H1 (cell line): ENCODE measurements at regions not wholly inside any gene's neighbourhood (a gene's known extent, or its start where the extent isn't known, plus 50 kb on each side); places are given as distances from the start of the nearest gene placed in this dataset.

Source experiments
- CTCF ChIA-PET: fragments of 300-600 bp; sonication (Branson Sonifier 250); formaldehyde crosslinking; loops from one replicate; lab custom pipeline; 2021; ENCODE audit not compliant: partially characterized antibody; lab: Charles Lee
- POLR2A ChIA-PET: fragments of 300-600 bp; sonication (Branson Sonifier 250); formaldehyde crosslinking; loops from one replicate; lab custom pipeline; 2021; ENCODE audit warnings: inconsistent platforms; ENCODE audit not compliant: partially characterized antibody; lab: Charles Lee
- DNase-seq, 2 experiments: peaks; one replicate each; pipeline versions ENCODE4 v3.0.0 to v3.0.0-alpha.2; 2010 to 2022; ENCODE audit warnings: low spot score in 2 of 2, low read depth in 1 of 2, mixed read lengths in 1 of 2
- FAIRE-seq: peaks from 2 replicates; lab custom pipeline; 2011; peaks lifted over from hg19 to GRCh38; lab: Jason Lieb, UNC
- H2AFZ ChIP-seq: 2 replicates; pipeline ENCODE4 v1.8.1; 2012; ENCODE audit warnings: low read length, inconsistent platforms
- H2AK5ac ChIP-seq: 2 replicates; pipeline ENCODE4 v1.6.1; 2013; ENCODE audit warnings: low read depth, low read length
- H2BK120ac ChIP-seq: replicated peaks from 2 replicates; pipeline ENCODE3; 2013; ENCODE audit warnings: low read depth, low read length, inconsistent platforms
- H2BK12ac ChIP-seq: 2 replicates; pipeline ENCODE4 v1.6.1; 2013; ENCODE audit warnings: low read depth, low read length
- H2BK15ac ChIP-seq: 2 replicates; pipeline ENCODE4 v1.6.1; 2013; ENCODE audit warnings: low read length
- H2BK20ac ChIP-seq: 2 replicates; pipeline ENCODE4 v1.6.1; 2013; ENCODE audit warnings: low read length
- H2BK5ac ChIP-seq: 2 replicates; pipeline ENCODE4 v1.6.1; 2013; ENCODE audit warnings: low read depth, low read length
- H3K14ac ChIP-seq: 2 replicates; pipeline ENCODE4 v1.6.1; 2013; ENCODE audit warnings: inconsistent platforms; ENCODE audit not compliant: insufficient read length
- H3K18ac ChIP-seq: 2 replicates; pipeline ENCODE4 v1.6.1; 2013; ENCODE audit warnings: low read length; ENCODE audit errors: extremely low read depth
- H3K23ac ChIP-seq: 2 replicates; pipeline ENCODE4 v1.6.1; 2013; ENCODE audit warnings: inconsistent platforms; ENCODE audit not compliant: insufficient read length
- H3K23me2 ChIP-seq: 2 replicates; pipeline ENCODE4 v1.6.1; 2013; ENCODE audit warnings: low read depth, low read length
- H3K27ac ChIP-seq: 2 replicates; pipeline ENCODE4 v1.6.1; 2011; ENCODE audit warnings: low read depth, low read length, inconsistent platforms
- H3K27me3 ChIP-seq, 4 experiments: replicated peaks in 1 of 4; 1 replicate in 1 of 4; 2 replicates in 3 of 4; pipeline versions ENCODE4 v1.6.1 to v1.8.1; 2011 to 2013; ENCODE audit warnings: low read length in 3 of 4, mild to moderate bottlenecking in 3 of 4, inconsistent platforms in 2 of 4, mixed read lengths in 2 of 4, moderate library complexity in 1 of 4; ENCODE audit not compliant: control insufficient read depth in 3 of 4, insufficient read depth in 3 of 4; ENCODE audit errors: extremely low read depth in 1 of 4
- H3K36me3 ChIP-seq, 4 experiments: 2 replicates each; pipeline versions ENCODE4 v1.6.1 to v1.8.1; 2011 to 2013; ENCODE audit warnings: mild to moderate bottlenecking in 4 of 4, low read length in 3 of 4, moderate library complexity in 2 of 4, control low read depth in 1 of 4, inconsistent platforms in 1 of 4; ENCODE audit not compliant: insufficient read depth in 4 of 4, control insufficient read depth in 2 of 4
- H3K4ac ChIP-seq: replicated peaks from 2 replicates; pipeline ENCODE3; 2013; ENCODE audit warnings: low read length, low read depth, mixed read lengths, inconsistent platforms; ENCODE audit not compliant: insufficient read length
- H3K4me1 ChIP-seq, 4 experiments: replicated peaks in 1 of 4; 1 replicate in 1 of 4; 2 replicates in 3 of 4; pipeline versions ENCODE4 v1.6.1 to v1.8.1; 2011 to 2013; ENCODE audit warnings: low read length in 3 of 4, inconsistent platforms in 2 of 4, mixed read lengths in 1 of 4; ENCODE audit not compliant: insufficient read depth in 4 of 4, control insufficient read depth in 3 of 4
- H3K4me2 ChIP-seq, 2 experiments: 2 replicates each; pipeline versions ENCODE4 v1.6.1 to v1.8.1; 2011 to 2013; ENCODE audit warnings: low read depth in 2 of 2, low read length in 2 of 2, control low read depth in 1 of 2, inconsistent platforms in 1 of 2, mild to moderate bottlenecking in 1 of 2; ENCODE audit not compliant: insufficient read depth in 1 of 2
- H3K4me3 ChIP-seq, 4 experiments: fragments of 200-600, 300-600 bp in 1 of 4; sonication (generic), shearing (Covaris generic), sonication (Bioruptor Twin) in 1 of 4; 2 replicates each; pipeline versions ENCODE4 v1.5.1 to v1.8.1; 2011 to 2016; ENCODE audit warnings: low read length in 4 of 4, low read depth in 3 of 4, control low read depth in 2 of 4, inconsistent platforms in 2 of 4, mild to moderate bottlenecking in 2 of 4, mixed read lengths in 1 of 4, moderate library complexity in 1 of 4; ENCODE audit not compliant: insufficient read depth in 2 of 4; ENCODE audit errors: extremely low read depth in 1 of 4
- H3K56ac ChIP-seq: replicated peaks from 2 replicates; pipeline ENCODE3; 2013; ENCODE audit warnings: low read depth, mild to moderate bottlenecking, mixed read lengths, low read length, inconsistent platforms; ENCODE audit not compliant: insufficient read length
- H3K79me1 ChIP-seq: 2 replicates; pipeline ENCODE4 v1.6.1; 2013; ENCODE audit warnings: low read depth, low read length, control low read depth
- H3K79me2 ChIP-seq, 2 experiments: 2 replicates each; pipeline versions ENCODE4 v1.6.1 to v1.8.1; 2012 to 2013; ENCODE audit warnings: low read length in 2 of 2, mild to moderate bottlenecking in 2 of 2, inconsistent platforms in 1 of 2; ENCODE audit not compliant: insufficient read depth in 2 of 2, control insufficient read depth in 1 of 2
- H3K9ac ChIP-seq, 4 experiments: replicated peaks in 1 of 4; 1 replicate in 1 of 4; 2 replicates in 3 of 4; pipeline versions ENCODE4 v1.6.1 to v1.8.1; 2011 to 2013; ENCODE audit warnings: low read depth in 3 of 4, low read length in 3 of 4, control low read depth in 2 of 4, mild to moderate bottlenecking in 2 of 4, moderate library complexity in 2 of 4, inconsistent platforms in 1 of 4; ENCODE audit errors: extremely low read depth in 1 of 4
- H3K9me3 ChIP-seq, 2 experiments: 2 replicates each; pipeline versions ENCODE4 v1.6.1 to v1.8.1; 2012 to 2013; ENCODE audit warnings: mild to moderate bottlenecking in 2 of 2, moderate library complexity in 2 of 2, control low read depth in 1 of 2, inconsistent platforms in 1 of 2, low read depth in 1 of 2, low read length in 1 of 2, mixed read lengths in 1 of 2; ENCODE audit not compliant: insufficient read depth in 2 of 2
- H4K20me1 ChIP-seq, 2 experiments: replicated peaks in 1 of 2; 2 replicates each; pipeline versions ENCODE3 to v1.8.1; 2011 to 2013; ENCODE audit warnings: inconsistent platforms in 2 of 2, low read length in 2 of 2, mild to moderate bottlenecking in 1 of 2; ENCODE audit not compliant: insufficient read depth in 2 of 2, control insufficient read depth in 1 of 2
- H4K5ac ChIP-seq: 2 replicates; pipeline ENCODE4 v1.6.1; 2013; ENCODE audit warnings: low read length, low read depth, mixed read lengths, inconsistent platforms; ENCODE audit not compliant: insufficient read length
- H4K8ac ChIP-seq: 2 replicates; pipeline ENCODE4 v1.8.0; 2013; ENCODE audit warnings: mild to moderate bottlenecking, moderate library complexity, low read length, inconsistent platforms; ENCODE audit not compliant: insufficient read depth; ENCODE audit errors: extremely low read depth
- H4K91ac ChIP-seq: replicated peaks from 2 replicates; pipeline ENCODE3; 2013; ENCODE audit warnings: low read length, mixed read lengths, inconsistent platforms; ENCODE audit not compliant: insufficient read length
- CEBPB ChIP-seq: IDR thresholded peaks from 2 replicates; pipeline ENCODE4 v1.6.1; 2012; ENCODE audit warnings: low read depth, low read length
- JUND ChIP-seq: IDR thresholded peaks from 2 replicates; pipeline ENCODE4 v1.6.1; 2011; ENCODE audit warnings: mild to moderate bottlenecking, improper control_type of control experiment, low read length
- SP2 ChIP-seq: IDR thresholded peaks from 2 replicates; pipeline ENCODE4 v1.6.1; 2012; ENCODE audit warnings: mild to moderate bottlenecking, low read length, inconsistent platforms
- SUZ12 ChIP-seq: fragments of 200-600 bp; sonication (generic); IDR thresholded peaks from 2 replicates; pipeline ENCODE4 v1.6.1; 2012; ENCODE audit warnings: mild to moderate bottlenecking, inconsistent platforms, low read length, moderate library complexity, mixed read lengths

DNA sequence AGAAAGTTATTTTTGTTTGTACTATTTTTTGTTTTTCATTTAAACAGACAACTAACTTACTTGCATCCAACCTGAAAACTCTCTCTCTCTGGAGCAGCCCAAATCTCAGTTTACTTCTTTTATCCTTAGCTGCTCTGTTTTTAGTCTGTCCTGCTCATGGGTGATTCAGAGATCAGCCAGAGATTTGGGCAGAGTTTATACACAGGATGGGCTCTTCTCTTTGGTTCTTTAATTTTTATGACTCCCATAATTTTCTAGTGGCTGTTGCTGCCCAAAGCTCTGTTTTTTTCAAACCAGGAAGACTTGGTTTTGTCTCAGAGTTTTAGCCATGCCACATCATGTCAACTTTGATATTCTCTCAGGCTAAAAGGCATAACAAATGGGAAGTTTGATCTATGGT, 86.8 kb upstream of the CD55 start:
- Histone ChIP-seq H2BK120ac (no peak overlapping the region), H3K79me1 (no peaks in the 10 kb centered on the region), H2AFZ (no peak overlapping the region), H4K8ac (no peak overlapping the region), H3K4me3 (no peak overlapping the region), H3K4me1 (no peaks in the 10 kb centered on the region), H2BK15ac (no peak overlapping the region), H3K9me3 (no peaks in the 10 kb centered on the region), H2AK5ac (no peak overlapping the region), H2BK12ac (no peak overlapping the region), H2BK5ac (no peak overlapping the region), H2BK20ac (no peak overlapping the region), H4K5ac (no peak overlapping the region), H3K4ac (no peak overlapping the region), H4K20me1 (no peaks in the 10 kb centered on the region), H3K56ac (no peak overlapping the region), H3K14ac (no peak overlapping the region), H4K91ac (no peak overlapping the region), H3K23me2 (no peaks in the 10 kb centered on the region), H3K9ac (no peak overlapping the region), H3K79me2 (no peaks in the 10 kb centered on the region), H3K23ac (no peak overlapping the region), H3K27ac (no peak overlapping the region), H3K36me3 (no peaks in the 10 kb centered on the region), H3K4me2 (no peak overlapping the region), H3K27me3 (no peaks in the 10 kb centered on the region), H3K18ac (no peak overlapping the region)
- ChIA-PET CTCF (no interaction called here), POLR2A (interaction anchor here (1.0 kb wide), 1 partner anchor 9 kb away, joined by 3 read pairs; no protein-coding TSS in a partner anchor)
- no peak for FAIRE-seq
- TF ChIP-seq CEBPB, result no peak
- no peak for TF ChIP-seq JUND
- TF ChIP-seq SUZ12, result no peak
- no peak for TF ChIP-seq SP2
- DNase-seq, result no peak
